Upper lobe of left lung (tissue), 6 donors: ENCODE measurements at regions not wholly inside any gene's neighbourhood (a gene's known extent, or its start where the extent isn't known, plus 50 kb on each side); places are given as distances from the start of the nearest gene placed in this dataset.
A peak's percentile ranks its signal among the peaks of the same experiment; 100 is the strongest.

Experiments
- ATAC-seq, 2 donors: fragments of 200-7000 bp; cut with Tn5 transposase; one replicate each; pipeline ENCODE4 v1.9.1; 2022; ENCODE audit warnings: mild to moderate bottlenecking in 2 of 2, moderate library complexity in 2 of 2; ENCODE audit not compliant: low FRiP score in 2 of 2
- DNase-seq, 2 donors: peaks; one replicate each; pipeline ENCODE4 v3.0.0-alpha.2; 2019 to 2020
- H3K27ac ChIP-seq, 4 donors: fragments of 200-600 bp; sonication (generic); one replicate each; pipeline ENCODE4 v1.5.1; 2016 to 2019
- H3K27me3 ChIP-seq, 4 donors: fragments of 200-600 bp; sonication (generic); one replicate each; pipeline ENCODE4 v1.5.1; 2017 to 2019
- H3K36me3 ChIP-seq, 4 donors: fragments of 200-600 bp; sonication (generic); one replicate each; pipeline ENCODE4 v1.5.1; 2016 to 2019
- H3K4me1 ChIP-seq, 4 donors: fragments of 200-600 bp; sonication (generic); one replicate each; pipeline ENCODE4 v1.5.1; 2018 to 2019
- H3K4me3 ChIP-seq, 4 donors: fragments of 200-600 bp; sonication (generic); one replicate each; pipeline ENCODE4 v1.5.1; 2017 to 2019; ENCODE audit warnings: mild to moderate bottlenecking in 2 of 4, moderate library complexity in 1 of 4
- H3K9me3 ChIP-seq, 4 donors: fragments of 200-600 bp; sonication (generic); one replicate each; pipeline ENCODE4 v1.5.1; 2018 to 2019
- CTCF ChIP-seq, 6 experiments: fragments of 450-650 bp in 4 of 6; fragments of 200-600 bp in 2 of 6; sonication (generic) in 2 of 6; IDR thresholded peaks; one replicate each; pipeline ENCODE4 v1.5.1; 2016 to 2019; ENCODE audit warnings: antibody characterized with exemption in 6 of 6
- EP300 ChIP-seq, 4 donors: sonication (generic); formaldehyde crosslinking; IDR thresholded peaks; one replicate each; pipeline ENCODE4 v1.5.1; 2017; ENCODE audit warnings: antibody characterized with exemption in 4 of 4, control low read depth in 2 of 4
- POLR2A ChIP-seq, 4 donors: fragments of 450-650 bp; IDR thresholded peaks; one replicate each; pipeline ENCODE4 v1.5.1; 2016 to 2017; ENCODE audit warnings: antibody characterized with exemption in 4 of 4, mild to moderate bottlenecking in 2 of 4
- POLR2AphosphoS5 ChIP-seq, 2 donors: sonication (generic); formaldehyde crosslinking; IDR thresholded peaks; one replicate each; pipeline ENCODE4 v1.5.1; 2017; ENCODE audit warnings: antibody characterized with exemption in 2 of 2
- WGBS, 2 donors: methylation state at CpG; one replicate each; pipeline ENCODE4 v1.1.5; 2017 to 2018; 5-methylcytosine and 5-hydroxymethylcytosine counted together
- donor health status: DM: no; HTN: no; CAD: no; lungs with moderate emphysema.
- donor health status: DM: no; HTN: yes; CAD: no; lungs with severe emphysema.

- ATAC-seq (no peak), DNase-seq (no peak)
- H3K36me3 ChIP-seq: no peaks in the 10 kb centered on the region
- 92 to 100% methylated on average over 1 of the region's 1 CpG for WGBS, 2 donors
- no peak overlapping the region for H3K27ac ChIP-seq
- no peaks in the 10 kb centered on the region for H3K9me3 ChIP-seq
- TF ChIP-seq CTCF (IDR thresholded peaks at IDR 0.05) (no peak), POLR2A (IDR thresholded peaks at IDR 0.05) (no peak), EP300 (IDR thresholded peaks at IDR 0.05) (no peak), POLR2AphosphoS5 (IDR thresholded peaks at IDR 0.05) (no peak)
- no peaks in the 10 kb centered on the region for H3K27me3 ChIP-seq
- H3K4me1 ChIP-seq: peaks cover 7 to 25% (median 17%) of the 10 kb centered on the region in 4 donors
- H3K4me3 ChIP-seq: no peak overlapping the region
Observed at GRCh38 chr6:149127212-149127611, 190.3 kb upstream of the TAB2 start.

GRCh38 chr6:149128489-149129145, 188.9 kb upstream of the TAB2 start:
- WGBS, 2 donors: 31 to 43% methylated on average over 5 of the region's 5 CpGs
- DNase-seq: no peak
- peaks cover 7 to 25% (median 17%) of the 10 kb centered on the region in 4 donors for H3K4me1 ChIP-seq
- H3K27me3 ChIP-seq: no peaks in the 10 kb centered on the region
- H3K4me3 ChIP-seq: no peak overlapping the region
- peak overlapping the region in 2 of 4 donors; percentile 10 to 53 for H3K27ac ChIP-seq
- no peak for TF ChIP-seq POLR2A (IDR thresholded peaks at IDR 0.05)
- TF ChIP-seq POLR2AphosphoS5 (IDR thresholded peaks at IDR 0.05): peak in 1 of 2 donors; percentile 60
- peak in 1 of 4 donors; percentile 36 for TF ChIP-seq EP300 (IDR thresholded peaks at IDR 0.05)
- H3K36me3 ChIP-seq: no peaks in the 10 kb centered on the region
- H3K9me3 ChIP-seq: no peaks in the 10 kb centered on the region
- peak in 1 of 2 donors; percentile 72 for ATAC-seq

GRCh38 chr6:149129371-149130077, 188.0 kb upstream of the TAB2 start:
- ATAC-seq (peak in 1 of 2 donors; percentile 42), DNase-seq (no peak)
- peaks cover 12 to 25% (median 17%) of the 10 kb centered on the region in 4 donors for H3K4me1 ChIP-seq
- H3K27me3 ChIP-seq: no peaks in the 10 kb centered on the region
- no peak overlapping the region for H3K4me3 ChIP-seq
- no peak for TF ChIP-seq EP300 (IDR thresholded peaks at IDR 0.05)
- no peak for TF ChIP-seq CTCF (IDR thresholded peaks at IDR 0.05)
- TF ChIP-seq POLR2A (IDR thresholded peaks at IDR 0.05): no peak
- TF ChIP-seq POLR2AphosphoS5 (IDR thresholded peaks at IDR 0.05): no peak
- 58 to 69% methylated on average over 9 of the region's 9 CpGs for WGBS, 2 donors
- peak overlapping the region in 1 of 4 donors; percentile 53 for H3K27ac ChIP-seq
- H3K9me3 ChIP-seq: no peaks in the 10 kb centered on the region
- no peaks in the 10 kb centered on the region for H3K36me3 ChIP-seq

- H3K27ac ChIP-seq: peak overlapping the region in 1 of 4 donors; percentile 42
Observed at GRCh38 chr6:149130090-149130489, 187.4 kb upstream of the TAB2 start.

More at GRCh38 chr6:149130090-149130489, 187.4 kb upstream of the TAB2 start:
- DNase-seq (no peak), ATAC-seq (no peak)
- WGBS, 2 donors: 65 to 71% methylated on average over 1 of the region's 1 CpG
- H3K36me3 ChIP-seq: no peaks in the 10 kb centered on the region
- H3K27me3 ChIP-seq: no peaks in the 10 kb centered on the region
- H3K9me3 ChIP-seq: no peaks in the 10 kb centered on the region
- peaks cover 12 to 29% (median 17%) of the 10 kb centered on the region in 4 donors for H3K4me1 ChIP-seq
- TF ChIP-seq EP300 (IDR thresholded peaks at IDR 0.05): no peak
- no peak for TF ChIP-seq POLR2AphosphoS5 (IDR thresholded peaks at IDR 0.05)
- no peak for TF ChIP-seq CTCF (IDR thresholded peaks at IDR 0.05)
- no peak for TF ChIP-seq POLR2A (IDR thresholded peaks at IDR 0.05)
- no peak overlapping the region for H3K4me3 ChIP-seq
